ENCODE measurements at regions not wholly inside any gene's neighbourhood (a gene's known extent, or its start where the extent isn't known, plus 50 kb on each side); places are given as distances from the start of the nearest gene placed in this dataset.
"Not testable (repeated sequence)": the region's sequence is repeated elsewhere in the genome, so short reads cannot be mapped to it uniquely, and the experiment has no call there.

DNA sequence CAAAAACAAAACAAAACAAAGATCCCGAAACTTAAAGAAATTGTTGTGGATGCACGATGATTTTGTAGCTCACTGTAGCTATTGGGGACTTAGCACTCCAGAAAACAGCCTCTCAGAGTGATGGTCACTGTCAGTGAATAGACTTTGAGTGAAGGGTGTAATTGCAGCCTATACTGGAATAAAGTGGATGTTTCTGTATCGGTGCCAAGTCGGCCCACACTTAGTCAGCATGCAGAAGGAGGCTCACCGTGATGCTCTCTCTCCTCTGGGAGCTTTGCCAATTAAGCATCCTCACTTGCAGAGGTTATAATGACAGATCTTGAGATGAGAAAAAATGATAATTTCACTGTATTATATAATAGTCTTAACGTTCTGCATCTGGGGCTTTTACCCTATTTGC, 67.5 kb upstream of the SEC22B start:
- not testable (repeated sequence) for H3K4me3 ChIP-seq (ENCODE audit: low read length); DNase-seq (ENCODE audit: low read depth, low spot score)

DNA sequence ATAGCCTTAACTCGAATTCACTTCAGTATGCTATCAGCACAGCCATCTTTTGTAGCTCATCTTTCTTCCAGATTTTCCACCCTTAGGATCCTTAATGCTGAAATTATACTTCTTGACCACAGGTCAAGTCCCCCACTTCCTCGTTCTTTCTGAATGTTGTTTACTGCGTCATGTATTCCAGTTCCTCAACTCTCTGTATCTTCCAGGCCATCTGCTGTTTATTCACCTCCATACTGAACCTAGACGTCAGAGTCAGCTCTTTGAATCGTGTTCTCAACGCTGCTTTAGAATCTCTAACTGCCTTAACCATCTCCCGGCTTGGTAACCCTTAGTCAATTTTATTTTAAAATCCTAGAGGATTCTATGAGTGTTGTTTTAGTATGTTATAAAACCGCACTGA, 66.3 kb upstream of the SEC22B start:
- DNase-seq (ENCODE audit: low read depth, low spot score); H3K4me3 ChIP-seq (ENCODE audit: low read length): not testable (repeated sequence)

DNA sequence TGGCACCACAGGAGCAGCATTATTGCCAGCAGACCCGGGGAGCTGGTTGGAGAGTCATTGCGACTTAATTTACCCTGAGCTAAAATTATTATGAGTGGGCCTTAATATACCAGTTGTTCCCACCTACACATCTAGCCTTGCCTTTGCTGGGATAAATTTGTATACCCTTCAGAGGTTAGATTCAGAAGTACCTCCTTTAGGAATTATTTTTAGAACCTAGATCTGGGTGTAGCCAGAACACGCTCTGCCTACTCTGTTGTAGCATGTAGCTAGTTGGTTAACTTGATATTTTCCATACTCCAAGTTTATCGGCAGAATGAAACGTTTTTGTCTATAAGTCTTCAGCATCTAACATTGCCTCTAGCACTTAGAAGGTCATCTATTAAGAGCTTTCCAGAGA, 65.5 kb upstream of the SEC22B start:
- DNase-seq (ENCODE audit: low read depth, low spot score) = not testable (repeated sequence)

DNA sequence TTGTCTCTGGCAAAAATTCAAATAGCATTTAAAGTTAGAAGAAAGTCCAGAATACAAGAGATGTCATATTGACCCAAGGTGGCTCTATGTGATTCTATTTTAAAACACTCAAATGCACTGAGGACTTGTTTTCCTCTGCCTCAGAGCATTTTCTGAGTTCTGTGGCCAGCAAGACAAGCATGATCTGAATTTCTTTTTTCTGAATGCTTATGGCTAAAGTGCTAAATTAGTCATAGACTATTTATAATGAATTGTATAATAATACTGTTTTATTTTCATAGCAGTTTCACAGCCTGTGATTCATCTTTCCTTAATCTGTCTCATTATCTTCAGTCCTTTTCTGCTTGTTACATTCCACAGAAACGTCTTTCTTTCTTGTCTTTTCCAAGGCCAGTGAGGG, 63.9 kb upstream of the SEC22B start:
- H3K4me3 ChIP-seq (ENCODE audit: low read length) = not testable (repeated sequence)

More for the DNA sequence above, 65.5 kb upstream of the SEC22B start:
- not testable (repeated sequence) for H3K4me3 ChIP-seq (ENCODE audit: low read length)

DNA sequence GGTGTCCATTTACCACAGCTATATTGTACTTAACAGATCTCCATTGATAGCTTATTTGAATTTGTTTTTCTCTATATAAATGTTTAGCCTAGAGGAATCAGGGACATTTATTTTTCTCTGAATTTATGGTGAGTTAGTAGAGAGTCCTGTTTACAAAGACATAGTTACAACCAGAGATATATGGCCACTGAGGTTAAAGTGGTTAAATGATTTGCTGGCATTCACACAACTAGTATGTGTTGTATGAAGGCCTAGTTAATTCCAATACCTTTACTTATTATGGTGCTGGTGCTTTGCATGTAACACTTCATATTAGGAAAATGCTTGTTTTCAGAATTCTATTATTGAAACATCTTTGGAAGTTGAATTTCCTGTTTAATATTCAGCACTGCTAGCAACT, 63.0 kb upstream of the SEC22B start:
- DNase-seq (ENCODE audit: low read depth, low spot score); H3K4me3 ChIP-seq (ENCODE audit: low read length): not testable (repeated sequence)

More for the DNA sequence above, 63.9 kb upstream of the SEC22B start:
- DNase-seq (ENCODE audit: low read depth, low spot score) = not testable (repeated sequence)

DNA sequence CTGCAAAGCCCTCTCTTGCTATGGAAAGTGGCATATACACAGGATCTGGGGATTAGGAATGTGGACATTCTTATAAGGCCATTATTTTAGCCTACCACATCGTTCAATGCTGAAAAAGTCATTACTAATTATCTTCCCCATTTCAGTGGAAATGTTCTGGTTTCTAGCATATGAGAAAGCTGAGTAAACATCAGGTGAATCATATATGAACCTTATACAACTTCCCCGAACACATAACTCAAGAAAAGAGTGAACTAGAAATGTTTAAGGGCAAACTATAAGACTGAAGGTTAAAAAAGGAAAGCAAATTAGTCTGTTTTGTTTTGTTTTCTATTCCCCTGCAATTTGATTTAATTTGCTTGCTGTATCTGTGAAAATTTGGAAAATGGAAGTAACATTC, 62.5 kb upstream of the SEC22B start:
- not testable (repeated sequence) for H3K4me3 ChIP-seq (ENCODE audit: low read length); DNase-seq (ENCODE audit: low read depth, low spot score)

DNA sequence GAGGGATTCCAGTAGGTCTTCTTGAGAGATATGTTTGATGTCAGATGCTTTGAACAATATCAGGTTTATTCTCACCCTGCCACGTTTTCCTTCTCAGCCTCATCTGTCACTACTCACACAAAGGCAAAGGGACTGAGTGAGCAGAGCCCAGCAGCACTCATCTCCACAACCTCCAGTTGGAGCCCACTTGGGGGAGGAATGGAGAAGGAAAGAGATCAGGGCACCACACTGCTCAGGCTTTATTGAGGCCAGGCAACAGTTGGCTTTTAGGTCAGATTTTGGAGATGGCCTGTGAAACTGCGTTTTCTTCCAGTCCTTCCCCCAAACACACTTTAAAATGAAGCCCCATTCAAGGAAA, 57.3 kb upstream of the SEC22B start:
- not testable (repeated sequence) for H3K4me3 ChIP-seq (ENCODE audit: low read length); DNase-seq (ENCODE audit: low read depth, low spot score)

DNA sequence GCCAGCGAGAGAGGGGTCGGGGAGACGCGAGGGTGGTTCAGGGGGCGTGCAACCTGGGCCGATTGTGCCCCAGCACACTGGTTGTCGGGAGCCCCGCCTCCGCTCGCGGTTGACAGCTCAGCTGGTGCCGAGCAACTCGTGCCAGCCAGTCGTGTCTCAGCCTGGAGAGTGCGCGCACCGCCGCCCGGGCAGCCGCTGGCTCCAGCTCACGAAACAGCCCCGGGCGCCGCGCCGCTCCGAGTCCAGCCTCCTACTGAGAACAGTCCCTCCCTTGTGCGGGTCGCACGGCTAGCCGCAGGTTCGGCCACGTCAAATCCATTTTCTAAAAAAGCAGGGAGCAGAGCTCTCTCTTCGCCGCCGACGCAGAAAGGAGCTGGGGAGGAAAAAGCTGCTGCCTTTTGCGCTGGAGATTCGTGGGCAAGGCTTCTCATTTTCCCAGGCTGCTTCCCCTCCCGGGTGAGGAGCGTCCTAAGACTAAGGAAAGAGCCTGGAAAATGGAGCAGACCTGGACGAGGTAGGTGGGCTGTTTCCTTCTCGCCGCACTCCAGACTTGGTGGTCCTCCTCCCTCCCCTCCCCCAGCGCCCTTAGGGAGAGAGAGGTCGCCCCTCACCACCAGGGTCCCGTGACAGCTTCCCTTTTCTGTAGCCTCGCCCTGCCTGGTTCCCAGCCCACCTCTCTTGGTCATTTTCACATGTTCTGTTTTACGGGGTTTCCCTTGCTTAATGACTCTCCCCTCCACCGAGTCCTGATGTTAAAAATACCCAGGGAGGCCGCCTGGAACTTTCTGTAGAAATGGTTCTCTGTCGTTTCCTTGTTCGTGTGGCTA, 56.7 kb upstream of the SEC22B start:
- not testable (repeated sequence) for H3K4me3 ChIP-seq (ENCODE audit: low read length); DNase-seq (ENCODE audit: low read depth, low spot score)

DNA sequence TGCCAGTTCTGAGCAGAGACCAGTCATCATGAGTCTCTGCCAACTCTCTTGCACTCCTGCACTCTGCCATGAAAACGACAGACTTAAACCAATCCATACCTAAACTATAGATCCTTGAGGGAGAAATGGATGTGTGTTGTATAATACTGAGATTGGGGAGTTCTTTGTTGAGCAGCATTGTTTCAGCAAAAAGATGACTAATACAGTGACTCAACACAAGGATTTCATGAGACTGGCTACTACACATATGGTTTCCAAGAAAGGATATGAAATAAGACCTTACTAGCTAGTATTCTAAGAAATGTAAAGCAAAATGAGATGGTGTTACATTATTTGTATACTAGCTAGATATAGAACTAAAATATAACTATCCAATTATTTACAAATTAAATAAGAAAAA, 53.5 kb upstream of the SEC22B start:
- not testable (repeated sequence) for H3K4me3 ChIP-seq (ENCODE audit: low read length); DNase-seq (ENCODE audit: low read depth, low spot score)

All from Jurkat, Clone E6-1 (cell line).